IMR-90 (cell line): ENCODE measurements at regions not wholly inside any gene's neighbourhood (a gene's known extent, or its start where the extent isn't known, plus 50 kb on each side); places are given as distances from the start of the nearest gene placed in this dataset.

Experiments used
- ATAC-seq: fragments of 200-7000 bp; cut with Tn5 transposase; 2 replicates; pipeline ENCODE4 v1.9.1; 2020; ENCODE audit warnings: low read depth, mild to moderate bottlenecking, moderate library complexity
- BruUV-seq: library from RNA; stranded (reverse); fragments of 400-500 nt; replicated peaks from 2 replicates; lab custom pipeline; 2021; lab: Mats Ljungman, UMichigan
- CTCF ChIA-PET: fragments of 300-600 bp; formaldehyde crosslinking; extraction: SDS; loops from one replicate; lab custom pipeline; 2021; ENCODE audit warnings: antibody characterized with exemption; lab: Yijun Ruan, JAX
- POLR2A ChIA-PET: fragments of 300-600 bp; sonication (Branson Sonifier 250); formaldehyde crosslinking; loops from one replicate; lab custom pipeline; 2022; ENCODE audit warnings: antibody characterized with exemption; ENCODE audit not compliant: unreplicated experiment; lab: Charles Lee
- DNase-seq: peaks from one replicate; pipeline ENCODE4 v3.0.0; 2013
- H2AFZ ChIP-seq: replicated peaks from 2 replicates; pipeline ENCODE3; 2013; ENCODE audit warnings: low read length, mild to moderate bottlenecking; ENCODE audit not compliant: poor library complexity
- H2AK5ac ChIP-seq: 2 replicates; pipeline ENCODE4 v1.6.1; 2013; ENCODE audit warnings: low read depth, low read length, inconsistent platforms
- H2AK9ac ChIP-seq: replicated peaks from 2 replicates; pipeline ENCODE3; 2013; ENCODE audit warnings: mild to moderate bottlenecking, low read depth, low read length, moderate library complexity; ENCODE audit not compliant: poor library complexity
- H2BK120ac ChIP-seq: 2 replicates; pipeline ENCODE4 v1.6.1; 2013; ENCODE audit warnings: low read depth, low read length, inconsistent platforms
- H2BK15ac ChIP-seq: 3 replicates; pipeline ENCODE4 v1.6.1; 2013; ENCODE audit warnings: low read depth, low read length, inconsistent platforms
- H2BK20ac ChIP-seq: 2 replicates; pipeline ENCODE4 v1.6.1; 2013; ENCODE audit warnings: low read depth, mild to moderate bottlenecking, inconsistent platforms, low read length, moderate library complexity
- H2BK5ac ChIP-seq: 2 replicates; pipeline ENCODE4 v1.6.1; 2013; ENCODE audit warnings: mild to moderate bottlenecking, low read depth, low read length, inconsistent platforms; ENCODE audit not compliant: poor library complexity, severe bottlenecking
- H3K14ac ChIP-seq: replicated peaks from 2 replicates; pipeline ENCODE4 v1.6.1; 2013; ENCODE audit warnings: low read depth, low read length, inconsistent platforms
- H3K18ac ChIP-seq: 2 replicates; pipeline ENCODE4 v1.6.1; 2013; ENCODE audit warnings: low read depth, low read length, control low read depth
- H3K23ac ChIP-seq: 2 replicates; pipeline ENCODE4 v1.6.1; 2013; ENCODE audit warnings: low read depth, low read length, inconsistent platforms
- H3K27ac ChIP-seq: 2 replicates; pipeline ENCODE4 v1.5.1; 2013; ENCODE audit warnings: mild to moderate bottlenecking, control low read depth, low read length; ENCODE audit not compliant: insufficient read depth
- H3K27me3 ChIP-seq: 2 replicates; pipeline ENCODE4 v1.6.1; 2013; ENCODE audit warnings: low read length; ENCODE audit not compliant: control insufficient read depth, insufficient read depth
- H3K36me3 ChIP-seq: 2 replicates; pipeline ENCODE4 v1.6.1; 2013; ENCODE audit warnings: low read length, mixed read lengths; ENCODE audit not compliant: control insufficient read depth, insufficient read depth
- H3K4ac ChIP-seq: 2 replicates; pipeline ENCODE4 v1.6.1; 2013; ENCODE audit warnings: low read depth, low read length, inconsistent platforms
- H3K4me1 ChIP-seq: 2 replicates; pipeline ENCODE4 v1.6.1; 2013; ENCODE audit warnings: low read length, mixed read lengths; ENCODE audit not compliant: control insufficient read depth, insufficient read depth
- H3K4me2 ChIP-seq: 2 replicates; pipeline ENCODE4 v1.6.1; 2013; ENCODE audit warnings: low read depth, mild to moderate bottlenecking, control low read depth, low read length, moderate library complexity
- H3K4me3 ChIP-seq: 2 replicates; pipeline ENCODE4 v1.5.1; 2013; ENCODE audit warnings: low read depth, mild to moderate bottlenecking, control low read depth, low read length, moderate library complexity; ENCODE audit not compliant: insufficient read depth
- H3K56ac ChIP-seq: 2 replicates; pipeline ENCODE4 v1.6.1; 2013; ENCODE audit warnings: low read length, inconsistent platforms; ENCODE audit not compliant: insufficient read depth; ENCODE audit errors: extremely low read depth
- H3K79me1 ChIP-seq, 2 experiments: 2 replicates each; pipeline ENCODE4 v1.6.1; 2013; ENCODE audit warnings: low read length in 2 of 2, inconsistent platforms in 1 of 2, low read depth in 1 of 2
- H3K9ac ChIP-seq: 2 replicates; pipeline ENCODE4 v1.6.1; 2013; ENCODE audit warnings: low read depth, low read length, control low read depth
- H3K9me1 ChIP-seq: 2 replicates; pipeline ENCODE4 v1.6.1; 2013; ENCODE audit warnings: low read length, inconsistent platforms; ENCODE audit not compliant: insufficient read depth
- H3K9me3 ChIP-seq: 2 replicates; pipeline ENCODE4 v1.6.1; 2013; ENCODE audit warnings: low read length; ENCODE audit not compliant: control insufficient read depth, insufficient read depth
- H4K20me1 ChIP-seq: 2 replicates; pipeline ENCODE4 v1.6.1; 2013; ENCODE audit warnings: low read length, inconsistent platforms; ENCODE audit not compliant: insufficient read depth
- H4K5ac ChIP-seq: 2 replicates; pipeline ENCODE4 v1.6.1; 2013; ENCODE audit warnings: mild to moderate bottlenecking, low read depth, low read length, control low read depth
- H4K8ac ChIP-seq, 2 experiments: 2 replicates each; pipeline ENCODE4 v1.6.1; 2013; ENCODE audit warnings: low read depth in 2 of 2, low read length in 2 of 2, control low read depth in 1 of 2, inconsistent platforms in 1 of 2
- H4K91ac ChIP-seq: 2 replicates; pipeline ENCODE4 v1.6.1; 2013; ENCODE audit warnings: low read depth, low read length, inconsistent platforms; ENCODE audit not compliant: insufficient read depth
- RAD21 ChIP-seq: IDR thresholded peaks from 2 replicates; pipeline ENCODE4 v1.6.1; 2012; ENCODE audit warnings: low read length, improper control_type of control experiment
- RFX5 ChIP-seq: IDR thresholded peaks from 2 replicates; pipeline ENCODE4 v1.8.0; 2012; ENCODE audit warnings: low read depth, mild to moderate bottlenecking, low read length, moderate library complexity
- WGBS, 2 experiments: methylation state at CpG; one replicate each; pipeline versions ENCODE4 v1.1.5 to v1.1.7; 2013; ENCODE audit warnings: missing lambda C conversion rate in 2 of 2; ENCODE audit not compliant: insufficient read length in 1 of 2; ENCODE audit errors: extremely low coverage in 2 of 2; 5-methylcytosine and 5-hydroxymethylcytosine counted together
- dilution Hi-C: fragments of 300-500 bp; cut with HindIII; formaldehyde crosslinking; loops from one replicate; pipeline ENCODE4 v1.14.3; 2018; ENCODE audit warnings: low sequenced_read_pairs; ENCODE audit not compliant: unreplicated experiment
- in situ Hi-C: fragments of 300-500 bp; cut with MboI; formaldehyde crosslinking; loops from 3 replicates; pipeline ENCODE4 v1.14.3; 2019; ENCODE audit warnings: low sequenced_read_pairs, inconsistent platforms, mixed read lengths
- intact Hi-C: fragments of 100-400 bp; cut with micrococcal nuclease; formaldehyde crosslinking; loops from 2 replicates; pipeline ENCODE4 v1.10.0; 2022

DNA sequence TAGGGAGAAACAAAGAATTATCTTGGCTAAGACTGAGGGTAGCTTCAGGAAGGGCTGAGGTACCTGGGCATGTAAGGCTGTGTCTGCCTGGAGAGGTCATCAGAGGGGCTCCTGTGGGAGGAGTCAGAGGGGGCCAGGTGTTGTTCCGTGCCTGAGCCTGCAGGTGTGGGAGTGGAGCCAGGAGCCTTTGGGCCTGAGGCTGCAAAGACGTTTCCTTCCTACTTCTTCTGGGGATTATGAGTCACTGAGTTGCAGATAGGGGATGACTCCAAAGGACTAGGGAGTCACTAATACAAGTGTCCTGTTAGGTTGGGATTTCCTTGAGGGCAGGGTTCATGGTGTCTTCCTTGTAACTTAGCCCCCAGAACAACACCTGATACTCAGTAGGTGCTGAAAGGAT is 391.1 kb downstream of the ARHGEF28 start:
- BruUV-seq = no TSS peak
- intact Hi-C loops (no loop called here), dilution Hi-C loops (no loop called here), in situ Hi-C loops (no loop called here)
- Histone ChIP-seq H2BK120ac (no peak overlapping the region), H3K4me1 (no peaks in the 10 kb centered on the region), H4K8ac (no peak overlapping the region), H4K91ac (no peak overlapping the region), H3K27me3 (peaks cover 22% of the 10 kb centered on the region), H3K4me3 (no peak overlapping the region), H3K4me2 (no peak overlapping the region), H3K27ac (no peak overlapping the region), H3K9me1 (no peaks in the 10 kb centered on the region), H3K9ac (no peak overlapping the region), H3K14ac (no peak overlapping the region), H3K4ac (no peak overlapping the region), H3K56ac (no peak overlapping the region), H4K5ac (no peak overlapping the region), H2BK15ac (no peak overlapping the region), H2AK9ac (no peak overlapping the region), H2AFZ (no peak overlapping the region), H3K9me3 (no peaks in the 10 kb centered on the region), H4K20me1 (no peaks in the 10 kb centered on the region), H3K18ac (no peak overlapping the region), H3K79me1 (no peaks in the 10 kb centered on the region), H3K23ac (no peak overlapping the region), H3K36me3 (no peaks in the 10 kb centered on the region), H2BK20ac (no peak overlapping the region), H2AK5ac (no peak overlapping the region), H2BK5ac (no peak overlapping the region)
- ATAC-seq (no peak), DNase-seq (no peak)
- ChIA-PET CTCF (no interaction called here), POLR2A (no interaction called here)
- WGBS, 2 experiments = no CpG with 5 or more reads among the region's 2 CpGs
- TF ChIP-seq RFX5 = no peak
- no peak for TF ChIP-seq RAD21
